Glutamatergic neuron (in vitro differentiated cells): ENCODE measurements at regions not wholly inside any gene's neighbourhood (a gene's known extent, or its start where the extent isn't known, plus 50 kb on each side); places are given as distances from the start of the nearest gene placed in this dataset.

ENCODE experiments used
- DNase-seq: peaks from one replicate; pipeline ENCODE4 v3.0.0; 2022
- H3K27ac Mint-ChIP-seq: one replicate; pipeline ENCODE4 v1.8.0; 2020; ENCODE audit warnings: mild to moderate bottlenecking, mixed read lengths, inconsistent platforms; ENCODE audit not compliant: unreplicated experiment
- H3K27me3 Mint-ChIP-seq: one replicate; pipeline ENCODE4 v1.8.0; 2020; ENCODE audit warnings: mild to moderate bottlenecking, moderate library complexity, mixed read lengths, inconsistent platforms; ENCODE audit not compliant: unreplicated experiment
- H3K36me3 Mint-ChIP-seq: one replicate; pipeline ENCODE4 v1.8.0; 2020; ENCODE audit warnings: mild to moderate bottlenecking, mixed read lengths, inconsistent platforms; ENCODE audit not compliant: unreplicated experiment
- H3K4me1 Mint-ChIP-seq: one replicate; pipeline ENCODE4 v1.8.0; 2020; ENCODE audit warnings: mild to moderate bottlenecking, low read depth, mixed read lengths, inconsistent platforms; ENCODE audit not compliant: unreplicated experiment
- H3K4me3 Mint-ChIP-seq: one replicate; pipeline ENCODE4 v1.8.0; 2020; ENCODE audit warnings: mild to moderate bottlenecking, mixed read lengths, inconsistent platforms; ENCODE audit not compliant: unreplicated experiment
- H3K9me3 Mint-ChIP-seq: one replicate; pipeline ENCODE4 v1.8.0; 2020; ENCODE audit warnings: mild to moderate bottlenecking, moderate library complexity, mixed read lengths, inconsistent platforms; ENCODE audit not compliant: unreplicated experiment
- CTCF ChIP-seq: fragments of 200-600 bp; sonication (generic); IDR thresholded peaks from one replicate; pipeline ENCODE4 v1.5.0; 2021; ENCODE audit not compliant: partially characterized antibody, unreplicated experiment

GRCh38 chr5:165277661-165278060 is 1772.2 kb downstream of the MAT2B start:
- Mint-ChIP-seq H3K27ac (no peak overlapping the region), H3K9me3 (no peaks in the 10 kb centered on the region), H3K4me3 (no peak overlapping the region), H3K27me3 (no peaks in the 10 kb centered on the region), H3K36me3 (no peaks in the 10 kb centered on the region), H3K4me1 (no peaks in the 10 kb centered on the region)
- no peak for DNase-seq
- no peak for TF ChIP-seq CTCF

- no peaks in the 10 kb centered on the region for H3K27me3 Mint-ChIP-seq
- DNase-seq: no peak
- no peak overlapping the region for H3K27ac Mint-ChIP-seq
- no peaks in the 10 kb centered on the region for H3K36me3 Mint-ChIP-seq
- no peak for TF ChIP-seq CTCF
- no peaks in the 10 kb centered on the region for H3K9me3 Mint-ChIP-seq
- H3K4me1 Mint-ChIP-seq: no peaks in the 10 kb centered on the region
- H3K4me3 Mint-ChIP-seq: no peak overlapping the region
These were observed 1777.1 kb downstream of the MAT2B start for GRCh38 chr5:165282491-165282890.

- Mint-ChIP-seq H3K36me3 (no peaks in the 10 kb centered on the region), H3K9me3 (no peaks in the 10 kb centered on the region), H3K4me1 (no peaks in the 10 kb centered on the region), H3K4me3 (no peak overlapping the region), H3K27ac (no peak overlapping the region), H3K27me3 (no peaks in the 10 kb centered on the region)
- no peak for DNase-seq
- no peak for TF ChIP-seq CTCF
These were observed 1781.3 kb downstream of the MAT2B start for GRCh38 chr5:165286692-165287091.

GRCh38 chr5:165290535-165290934 is 1785.1 kb downstream of the MAT2B start:
- Mint-ChIP-seq H3K4me3 (no peak overlapping the region), H3K4me1 (no peaks in the 10 kb centered on the region), H3K36me3 (no peaks in the 10 kb centered on the region), H3K9me3 (no peaks in the 10 kb centered on the region), H3K27ac (no peak overlapping the region), H3K27me3 (no peaks in the 10 kb centered on the region)
- DNase-seq: no peak
- no peak for TF ChIP-seq CTCF

- Mint-ChIP-seq H3K9me3 (no peaks in the 10 kb centered on the region), H3K4me3 (no peak overlapping the region)
These were observed 1791.1 kb downstream of the MAT2B start for GRCh38 chr5:165296401-165297130.

More at GRCh38 chr5:165296401-165297130, 1791.1 kb downstream of the MAT2B start:
- no peak for DNase-seq
- H3K27me3 Mint-ChIP-seq: no peaks in the 10 kb centered on the region
- no peak overlapping the region for H3K27ac Mint-ChIP-seq
- no peak for TF ChIP-seq CTCF
- H3K4me1 Mint-ChIP-seq: no peaks in the 10 kb centered on the region
- H3K36me3 Mint-ChIP-seq: no peaks in the 10 kb centered on the region
